HFF-Myc (cell line): ENCODE measurements at regions not wholly inside any gene's neighbourhood (a gene's known extent, or its start where the extent isn't known, plus 50 kb on each side); places are given as distances from the start of the nearest gene placed in this dataset.
"Not testable (repeated sequence)": the region's sequence is repeated elsewhere in the genome, so short reads cannot be mapped to it uniquely, and the experiment has no call there.

ENCODE experiments used
- DNase-seq: peaks from one replicate; pipeline ENCODE4 v3.0.0-alpha.2; 2011; ENCODE audit warnings: low read depth; ENCODE audit errors: extremely low read depth
- H3K4me3 ChIP-seq: replicated peaks from 2 replicates; pipeline ENCODE4 v1.5.1; 2011; ENCODE audit warnings: low read depth, mild to moderate bottlenecking, control low read depth, low read length
- TF ChIP-seq, protein P1 (sequence below): IDR thresholded peaks from 2 replicates; pipeline ENCODE4 v1.5.1; 2012; ENCODE audit warnings: mild to moderate bottlenecking, low read depth, low read length, control low read depth; ENCODE audit errors: missing control alignments

DNA sequence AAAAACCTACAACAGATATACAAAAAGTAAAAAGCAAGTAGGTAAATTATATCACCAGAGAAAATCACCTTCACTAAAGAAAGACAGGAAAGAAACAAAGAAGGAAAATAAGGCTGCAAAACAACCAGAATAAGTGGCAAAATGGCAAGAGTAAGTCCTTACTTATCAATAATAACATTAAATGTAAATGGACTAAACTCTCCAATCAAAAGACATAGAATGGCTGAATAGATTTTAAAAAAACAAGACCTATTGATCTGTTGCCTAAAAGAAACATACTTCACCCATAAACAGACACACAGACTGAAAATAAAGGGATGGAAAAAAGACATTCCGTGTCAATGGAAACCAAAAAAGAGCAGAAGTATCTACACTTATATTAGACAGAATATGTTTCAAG, 695.7 kb upstream of the FAT3 start:
- TF ChIP-seq, protein P1, sequence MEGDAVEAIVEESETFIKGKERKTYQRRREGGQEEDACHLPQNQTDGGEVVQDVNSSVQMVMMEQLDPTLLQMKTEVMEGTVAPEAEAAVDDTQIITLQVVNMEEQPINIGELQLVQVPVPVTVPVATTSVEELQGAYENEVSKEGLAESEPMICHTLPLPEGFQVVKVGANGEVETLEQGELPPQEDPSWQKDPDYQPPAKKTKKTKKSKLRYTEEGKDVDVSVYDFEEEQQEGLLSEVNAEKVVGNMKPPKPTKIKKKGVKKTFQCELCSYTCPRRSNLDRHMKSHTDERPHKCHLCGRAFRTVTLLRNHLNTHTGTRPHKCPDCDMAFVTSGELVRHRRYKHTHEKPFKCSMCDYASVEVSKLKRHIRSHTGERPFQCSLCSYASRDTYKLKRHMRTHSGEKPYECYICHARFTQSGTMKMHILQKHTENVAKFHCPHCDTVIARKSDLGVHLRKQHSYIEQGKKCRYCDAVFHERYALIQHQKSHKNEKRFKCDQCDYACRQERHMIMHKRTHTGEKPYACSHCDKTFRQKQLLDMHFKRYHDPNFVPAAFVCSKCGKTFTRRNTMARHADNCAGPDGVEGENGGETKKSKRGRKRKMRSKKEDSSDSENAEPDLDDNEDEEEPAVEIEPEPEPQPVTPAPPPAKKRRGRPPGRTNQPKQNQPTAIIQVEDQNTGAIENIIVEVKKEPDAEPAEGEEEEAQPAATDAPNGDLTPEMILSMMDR: no peak
- DNase-seq: no peak

DNA sequence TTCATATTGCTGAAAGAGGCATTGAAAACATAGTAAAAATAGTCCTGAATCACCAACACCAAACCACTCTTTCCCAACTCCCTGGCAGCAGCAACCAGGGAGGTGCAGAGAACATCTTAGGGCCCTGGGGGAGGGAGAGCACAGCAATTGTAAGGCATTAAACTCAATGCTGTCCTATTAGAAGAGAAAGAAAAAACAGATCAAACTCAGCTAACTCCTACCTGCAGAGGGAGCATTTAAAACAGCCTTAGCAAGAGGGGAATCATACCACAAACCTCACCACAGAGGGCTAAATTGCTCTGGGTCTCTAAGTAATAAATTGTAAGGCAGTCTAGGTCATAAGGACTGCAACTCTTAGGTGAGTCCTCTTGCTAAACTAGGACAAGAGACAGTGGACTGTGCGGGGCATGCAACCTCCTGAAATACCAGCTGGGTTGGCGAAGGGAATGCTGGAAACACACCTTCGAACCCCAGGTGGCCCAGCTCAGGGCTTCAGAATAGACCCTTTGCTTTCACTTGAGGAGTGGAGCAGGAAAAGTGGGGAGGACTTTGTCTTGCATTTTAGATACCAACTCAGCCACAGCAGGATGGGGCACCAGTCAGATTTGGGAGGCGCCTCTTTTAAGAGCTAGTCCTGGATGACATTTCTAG, 697.1 kb upstream of the FAT3 start:
- TF ChIP-seq, protein P1: no peak
- DNase-seq: no peak
- H3K4me3 ChIP-seq: no peak overlapping the region

More for the DNA sequence above, 695.7 kb upstream of the FAT3 start:
- no peak overlapping the region for H3K4me3 ChIP-seq

GRCh38 chr11:91513734-91514133, 710.9 kb upstream of the FAT3 start:
- no peak for DNase-seq
- H3K4me3 ChIP-seq: no peak overlapping the region
- TF ChIP-seq, protein P1: no peak

DNA sequence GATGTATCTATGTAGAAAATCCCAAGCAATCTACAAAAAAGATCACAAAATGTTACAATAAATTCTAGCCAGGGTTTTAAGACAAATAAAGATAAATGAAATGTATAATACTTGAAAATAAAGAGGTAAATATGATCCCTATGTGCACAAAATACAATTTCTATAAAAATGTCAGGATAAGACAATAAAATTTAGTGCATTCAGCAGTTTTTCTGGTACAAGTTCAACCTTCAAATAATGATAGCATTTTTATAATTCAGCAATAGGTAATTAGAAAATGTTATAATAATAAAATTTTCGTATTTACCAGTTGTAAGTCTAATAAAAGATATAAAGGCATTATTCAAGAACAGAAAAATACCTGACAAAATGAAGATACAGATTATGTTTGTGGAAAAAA, 726.8 kb upstream of the FAT3 start:
- no peak overlapping the region for H3K4me3 ChIP-seq
- TF ChIP-seq, protein P1: no peak
- DNase-seq: no peak

DNA sequence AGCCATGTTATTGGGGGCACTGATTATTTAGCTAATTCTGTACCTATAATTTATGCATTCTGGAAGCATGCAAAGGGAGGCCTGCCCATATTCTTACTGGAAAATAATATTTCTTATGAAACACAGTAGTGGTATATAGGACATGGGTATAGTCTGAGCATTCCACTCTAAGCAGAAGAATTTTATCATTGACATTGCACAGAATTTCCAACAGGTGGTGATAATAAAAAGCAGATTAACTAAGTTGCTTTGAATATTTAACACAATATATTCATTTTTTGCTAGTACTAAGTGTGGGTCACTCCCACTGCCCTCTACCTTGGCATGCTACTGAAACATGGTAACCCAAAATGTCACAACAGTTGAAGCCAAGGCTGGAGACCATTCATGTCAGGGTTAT, 728.8 kb upstream of the FAT3 start:
- H3K4me3 ChIP-seq: no peak overlapping the region
- TF ChIP-seq, protein P1: no peak
- no peak for DNase-seq

- no peak overlapping the region for H3K4me3 ChIP-seq
- DNase-seq: no peak
- TF ChIP-seq, protein P1: no peak
Measured at GRCh38 chr11:91489989-91490388, 734.6 kb upstream of the FAT3 start.

DNA sequence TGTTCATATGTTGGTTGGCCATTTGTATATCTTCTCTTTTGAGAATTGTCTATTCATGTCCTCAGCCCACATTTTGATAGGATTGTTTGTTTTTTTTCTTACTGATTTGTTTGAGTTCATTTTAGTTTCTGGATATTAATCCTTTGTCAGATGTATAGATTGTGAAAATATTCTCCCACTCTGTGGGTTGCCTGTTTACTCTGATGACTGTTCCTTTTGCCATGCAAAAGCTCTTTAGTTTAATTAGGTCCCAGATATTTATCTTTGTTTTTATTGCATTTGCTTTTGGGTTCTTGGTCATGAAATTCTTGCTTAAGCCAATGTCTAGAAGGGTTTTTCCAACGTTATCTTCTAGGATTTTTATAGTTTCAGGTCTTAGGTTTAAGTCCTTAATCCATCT, 740.7 kb upstream of the FAT3 start:
- H3K4me3 ChIP-seq, DNase-seq: not testable (repeated sequence)

DNA sequence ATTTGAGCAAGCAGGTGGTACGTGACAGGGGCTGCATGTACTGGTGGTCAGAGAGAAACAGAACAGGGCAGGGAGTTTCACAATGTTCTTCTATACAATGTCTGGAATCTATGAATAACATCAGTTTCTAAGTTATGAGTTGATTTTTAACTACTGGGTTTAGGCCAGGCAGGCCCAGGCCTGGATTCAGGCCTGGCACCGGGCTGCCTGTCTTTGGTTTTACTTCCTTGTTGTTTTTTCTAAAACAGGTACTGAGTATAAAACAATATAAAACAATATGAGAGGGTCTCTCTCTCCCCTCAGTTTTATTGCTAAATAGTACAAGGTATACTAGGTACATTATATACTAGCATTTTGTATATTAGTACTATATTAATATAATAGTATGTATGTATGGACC, 742.7 kb upstream of the FAT3 start:
- not testable (repeated sequence) for H3K4me3 ChIP-seq, DNase-seq
